HepG2 (cell line): ENCODE measurements at regions not wholly inside any gene's neighbourhood (a gene's known extent, or its start where the extent isn't known, plus 50 kb on each side); places are given as distances from the start of the nearest gene placed in this dataset.

Experiments
- ATAC-seq: fragments of 200-7000 bp; cut with Tn5 transposase; 3 replicates; pipeline ENCODE4 v1.9.1; 2020; ENCODE audit warnings: mild to moderate bottlenecking, moderate library complexity
- BruUV-seq: library from RNA; stranded (reverse); fragments of 400-500 nt; replicated peaks from 2 replicates; lab custom pipeline; 2021; lab: Mats Ljungman, UMichigan
- CTCF ChIA-PET: fragments of 300-600 bp; formaldehyde crosslinking; extraction: SDS; loops from one replicate; lab custom pipeline; 2021; ENCODE audit warnings: low total read pairs, inconsistent platforms, low intra/inter-chr PET ratio; lab: Yijun Ruan, JAX
- POLR2A ChIA-PET: fragments of 350-600 bp; sonication (Branson Sonifier 250); formaldehyde crosslinking; loops from one replicate; lab custom pipeline; 2020; ENCODE audit warnings: antibody characterized with exemption, inconsistent platforms; lab: Yijun Ruan, JAX
- DNase-seq: peaks from one replicate; pipeline ENCODE4 v3.0.0-alpha.2; 2015; ENCODE audit warnings: low spot score
- FAIRE-seq: peaks from 3 replicates; lab custom pipeline; 2011; peaks lifted over from hg19 to GRCh38; lab: Jason Lieb, UNC
- H2AFZ ChIP-seq: one replicate; pipeline ENCODE4 v1.6.1; 2011; ENCODE audit warnings: low read length, inconsistent platforms
- H3K27ac ChIP-seq: fragments of 300-600 bp; 3 replicates; pipeline ENCODE4 v1.8.0; 2011; ENCODE audit warnings: mixed run types, mild to moderate bottlenecking, mixed read lengths, low read length, inconsistent platforms; ENCODE audit not compliant: insufficient read depth; ENCODE audit errors: extremely low read length
- H3K27me3 ChIP-seq, 2 experiments: fragments of 200-600 bp in 1 of 2; 2 replicates in 1 of 2; 3 replicates in 1 of 2; pipeline versions ENCODE4 v1.6.0 to v1.8.0; 2011; ENCODE audit warnings: low read length in 2 of 2, mild to moderate bottlenecking in 2 of 2, moderate library complexity in 2 of 2, inconsistent platforms in 1 of 2; ENCODE audit not compliant: insufficient read depth in 2 of 2, control insufficient read depth in 1 of 2
- H3K36me3 ChIP-seq, 2 experiments: fragments of 200-600 bp in 1 of 2; replicated peaks in 1 of 2; 2 replicates in 1 of 2; 3 replicates in 1 of 2; pipeline versions ENCODE4 v1.5.1 to v1.8.0; 2011; ENCODE audit warnings: low read length in 2 of 2, inconsistent platforms in 1 of 2; ENCODE audit not compliant: insufficient read depth in 2 of 2, control insufficient read depth in 1 of 2
- H3K4me1 ChIP-seq: 2 replicates; pipeline ENCODE4 v1.5.1; 2012; ENCODE audit warnings: low read length, inconsistent platforms; ENCODE audit not compliant: insufficient read depth
- H3K4me2 ChIP-seq: 2 replicates; pipeline ENCODE4 v1.6.0; 2011; ENCODE audit warnings: low read depth, low read length, inconsistent platforms
- H3K4me3 ChIP-seq, 3 experiments: fragments of 200-600 bp in 1 of 3; sonication (generic), shearing (Covaris generic) in 1 of 3; replicated peaks in 1 of 3; 2 replicates each; pipeline ENCODE4 v1.5.1; 2011 to 2016; ENCODE audit warnings: low read length in 3 of 3, inconsistent platforms in 2 of 3, low read depth in 2 of 3, mild to moderate bottlenecking in 2 of 3, control low read depth in 1 of 3, mixed read lengths in 1 of 3; ENCODE audit not compliant: insufficient read depth in 1 of 3
- H3K79me2 ChIP-seq: one replicate; pipeline ENCODE4 v1.6.1; 2011; ENCODE audit warnings: low read length, inconsistent platforms; ENCODE audit not compliant: insufficient read depth
- H3K9ac ChIP-seq: 2 replicates; pipeline ENCODE4 v1.6.0; 2011; ENCODE audit warnings: mild to moderate bottlenecking, low read depth, low read length, inconsistent platforms; ENCODE audit not compliant: insufficient read depth
- H3K9me3 ChIP-seq: 2 replicates; pipeline ENCODE4 v1.5.1; 2012; ENCODE audit warnings: mild to moderate bottlenecking, low read length
- H4K20me1 ChIP-seq: 2 replicates; pipeline ENCODE4 v1.6.0; 2011; ENCODE audit warnings: inconsistent platforms, mild to moderate bottlenecking, low read length, moderate library complexity; ENCODE audit not compliant: insufficient read depth
- NCOR1 ChIP-seq: fragments of 200-600 bp; sonication (generic); IDR thresholded peaks from 2 replicates; pipeline ENCODE4 v1.7.0; 2017; ENCODE audit warnings: antibody characterized with exemption, low read length, borderline replicate concordance
- POLR2AphosphoS5 ChIP-seq: IDR thresholded peaks from 2 replicates; pipeline ENCODE4 v1.6.1; 2012; ENCODE audit warnings: low read depth, low read length
- RNF2 ChIP-seq: fragments of 450-650 bp; conservative IDR thresholded peaks from 2 replicates; pipeline ENCODE4 v1.6.1; 2016; ENCODE audit warnings: low read depth
- ZNF124 ChIP-seq: sonication (generic); formaldehyde crosslinking; IDR thresholded peaks from 2 replicates; pipeline ENCODE4 v1.4.0; 2020; ENCODE audit warnings: missing genetic modification reagents
- ZNF567 ChIP-seq: sonication (generic); formaldehyde crosslinking; IDR thresholded peaks from 2 replicates; pipeline ENCODE4 v1.8.1; 2023; ENCODE audit warnings: mild to moderate bottlenecking, missing genetic modification reagents, borderline replicate concordance
- WGBS: methylation state at CpG from one replicate; pipeline ENCODE4 v1.1.6; 2017; ENCODE audit warnings: low lambda C conversion rate; 5-methylcytosine and 5-hydroxymethylcytosine counted together
- in situ Hi-C: cut with HindIII; loops from 2 replicates; pipeline ENCODE4 v1.10.0; 2017; ENCODE audit warnings: low pct_unique_long_range_greater_than_20kb; ENCODE audit not compliant: extremely low pct_ligation_motif_present
- intact Hi-C: fragments of 100-400 bp; cut with micrococcal nuclease; formaldehyde crosslinking; loops from one replicate; pipeline ENCODE4 v1.10.0; 2022; ENCODE audit not compliant: unreplicated experiment
- TF ChIP-seq, protein P1 (sequence below): sonication (generic); formaldehyde crosslinking; IDR thresholded peaks from 2 replicates; pipeline ENCODE4 v1.4.0; 2020; ENCODE audit warnings: missing genetic modification reagents, borderline replicate concordance
- TF ChIP-seq, protein P2 (sequence below): sonication (generic); formaldehyde crosslinking; IDR thresholded peaks from 2 replicates; pipeline ENCODE4 v1.8.1; 2022; ENCODE audit warnings: low read depth, mild to moderate bottlenecking, missing genetic modification reagents

DNA sequence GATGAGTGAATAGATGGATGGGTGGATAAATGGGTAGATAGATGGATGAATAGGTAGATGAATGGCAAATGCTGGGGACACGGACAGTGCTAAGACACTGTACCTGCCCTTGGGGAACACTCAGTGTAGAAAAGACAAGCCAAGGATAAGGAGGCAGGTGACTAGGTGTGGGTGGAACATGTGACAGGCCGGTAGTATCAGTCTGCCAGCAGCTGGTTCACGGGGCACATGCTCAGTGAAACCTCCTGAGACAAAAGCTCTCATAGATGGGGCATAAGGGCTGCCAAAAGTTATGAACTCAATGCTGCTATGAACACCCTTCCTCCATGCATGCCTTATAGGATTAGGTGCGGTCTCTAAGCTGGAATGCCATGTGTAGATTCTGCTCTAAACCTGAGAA lies 71.0 kb downstream of the C5orf15 start:
- ChIA-PET CTCF (no interaction called here), POLR2A (no interaction called here)
- H3K79me2 ChIP-seq, result no peaks in the 10 kb centered on the region
- H3K9me3 ChIP-seq, result no peaks in the 10 kb centered on the region
- H3K27ac ChIP-seq, result no peak overlapping the region
- in situ Hi-C loops (no loop called here), intact Hi-C loops (no loop called here)
- no peaks in the 10 kb centered on the region for H4K20me1 ChIP-seq
- ATAC-seq, result no peak
- no peak for FAIRE-seq
- TF ChIP-seq, protein P1, sequence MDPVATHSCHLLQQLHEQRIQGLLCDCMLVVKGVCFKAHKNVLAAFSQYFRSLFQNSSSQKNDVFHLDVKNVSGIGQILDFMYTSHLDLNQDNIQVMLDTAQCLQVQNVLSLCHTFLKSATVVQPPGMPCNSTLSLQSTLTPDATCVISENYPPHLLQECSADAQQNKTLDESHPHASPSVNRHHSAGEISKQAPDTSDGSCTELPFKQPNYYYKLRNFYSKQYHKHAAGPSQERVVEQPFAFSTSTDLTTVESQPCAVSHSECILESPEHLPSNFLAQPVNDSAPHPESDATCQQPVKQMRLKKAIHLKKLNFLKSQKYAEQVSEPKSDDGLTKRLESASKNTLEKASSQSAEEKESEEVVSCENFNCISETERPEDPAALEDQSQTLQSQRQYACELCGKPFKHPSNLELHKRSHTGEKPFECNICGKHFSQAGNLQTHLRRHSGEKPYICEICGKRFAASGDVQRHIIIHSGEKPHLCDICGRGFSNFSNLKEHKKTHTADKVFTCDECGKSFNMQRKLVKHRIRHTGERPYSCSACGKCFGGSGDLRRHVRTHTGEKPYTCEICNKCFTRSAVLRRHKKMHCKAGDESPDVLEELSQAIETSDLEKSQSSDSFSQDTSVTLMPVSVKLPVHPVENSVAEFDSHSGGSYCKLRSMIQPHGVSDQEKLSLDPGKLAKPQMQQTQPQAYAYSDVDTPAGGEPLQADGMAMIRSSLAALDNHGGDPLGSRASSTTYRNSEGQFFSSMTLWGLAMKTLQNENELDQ (CRISPR knock-in tag), result no peak
- TF ChIP-seq ZNF567 (CRISPR knock-in tag) (no peak), POLR2AphosphoS5 (no peak), NCOR1 (no peak), RNF2 (no peak), ZNF124 (CRISPR knock-in tag) (no peak)
- TF ChIP-seq, protein P2, sequence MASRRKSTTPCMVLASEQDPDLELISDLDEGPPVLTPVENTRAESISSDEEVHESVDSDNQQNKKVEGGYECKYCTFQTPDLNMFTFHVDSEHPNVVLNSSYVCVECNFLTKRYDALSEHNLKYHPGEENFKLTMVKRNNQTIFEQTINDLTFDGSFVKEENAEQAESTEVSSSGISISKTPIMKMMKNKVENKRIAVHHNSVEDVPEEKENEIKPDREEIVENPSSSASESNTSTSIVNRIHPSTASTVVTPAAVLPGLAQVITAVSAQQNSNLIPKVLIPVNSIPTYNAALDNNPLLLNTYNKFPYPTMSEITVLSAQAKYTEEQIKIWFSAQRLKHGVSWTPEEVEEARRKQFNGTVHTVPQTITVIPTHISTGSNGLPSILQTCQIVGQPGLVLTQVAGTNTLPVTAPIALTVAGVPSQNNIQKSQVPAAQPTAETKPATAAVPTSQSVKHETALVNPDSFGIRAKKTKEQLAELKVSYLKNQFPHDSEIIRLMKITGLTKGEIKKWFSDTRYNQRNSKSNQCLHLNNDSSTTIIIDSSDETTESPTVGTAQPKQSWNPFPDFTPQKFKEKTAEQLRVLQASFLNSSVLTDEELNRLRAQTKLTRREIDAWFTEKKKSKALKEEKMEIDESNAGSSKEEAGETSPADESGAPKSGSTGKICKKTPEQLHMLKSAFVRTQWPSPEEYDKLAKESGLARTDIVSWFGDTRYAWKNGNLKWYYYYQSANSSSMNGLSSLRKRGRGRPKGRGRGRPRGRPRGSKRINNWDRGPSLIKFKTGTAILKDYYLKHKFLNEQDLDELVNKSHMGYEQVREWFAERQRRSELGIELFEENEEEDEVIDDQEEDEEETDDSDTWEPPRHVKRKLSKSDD (CRISPR knock-in tag), result no peak
- no peaks in the 10 kb centered on the region for H3K4me1 ChIP-seq
- BruUV-seq, result no TSS peak
- no peak overlapping the region for H3K4me3 ChIP-seq
- peaks cover 0 to 14% of the 10 kb centered on the region in 2 experiments; a peak in 2 of 5 replicates for H3K27me3 ChIP-seq
- no peaks in the 10 kb centered on the region for H3K36me3 ChIP-seq
- no peak overlapping the region for H3K4me2 ChIP-seq
- no peak for DNase-seq
- 12% methylated on average over 4 of the region's 4 CpGs for WGBS
- H2AFZ ChIP-seq, result no peak overlapping the region
- no peak overlapping the region for H3K9ac ChIP-seq
